HG02885 (cell line): ENCODE measurements at regions not wholly inside any gene's neighbourhood (a gene's known extent, or its start where the extent isn't known, plus 50 kb on each side); places are given as distances from the start of the nearest gene placed in this dataset.
A peak's percentile ranks its signal among the peaks of the same experiment; 100 is the strongest.

ENCODE experiments used
- ATAC-seq: cut with Tn5 transposase; IDR thresholded peaks from one replicate; pipeline ENCODE4 v1.9.1; 2021; ENCODE audit warnings: mild to moderate bottlenecking; ENCODE audit not compliant: unreplicated experiment, poor library complexity

DNA sequence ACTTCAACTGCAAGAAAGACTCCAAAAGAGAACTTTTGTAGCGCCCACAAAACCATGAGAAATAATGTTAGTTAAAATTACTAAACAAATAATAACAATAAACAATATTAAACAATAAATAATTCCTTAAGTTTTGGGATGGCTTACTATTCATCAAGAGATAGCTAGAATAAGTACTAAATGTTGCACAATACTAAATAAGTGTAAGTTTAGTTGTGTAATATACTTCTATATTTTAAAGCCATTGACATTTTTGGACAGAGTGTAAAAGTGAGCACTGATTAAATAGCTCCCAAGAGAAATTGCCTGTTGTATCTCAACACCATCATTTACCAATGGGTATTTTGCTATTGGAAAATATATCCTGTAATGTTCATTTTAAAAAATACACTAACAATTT lies 166.7 kb downstream of the ALG10 start:
- no peak for ATAC-seq

DNA sequence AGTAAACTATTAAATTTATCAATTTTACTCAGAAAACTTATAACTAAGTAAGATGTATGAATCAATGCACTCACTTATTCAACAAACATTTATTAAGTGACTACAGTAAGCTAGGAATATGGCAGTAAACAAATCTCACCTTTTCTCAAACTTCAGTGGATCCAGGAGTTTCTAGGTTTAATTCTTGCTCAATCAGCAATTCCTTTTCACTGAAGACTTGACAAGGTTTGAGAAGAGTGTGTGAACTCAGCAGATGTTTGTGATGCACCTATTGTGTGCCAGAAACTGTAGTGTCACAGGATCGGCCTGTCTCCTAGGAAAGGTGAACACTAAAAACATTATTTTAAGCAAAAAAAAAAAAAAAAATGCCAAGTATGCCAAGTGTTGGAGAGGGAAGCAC lies 167.8 kb downstream of the ALG10 start:
- ATAC-seq = no peak

- ATAC-seq = no peak
Measured at GRCh38 chr12:34198924-34199323, 176.6 kb downstream of the ALG10 start.

GRCh38 chr12:34203866-34204620 lies 181.7 kb downstream of the ALG10 start:
- no peak for ATAC-seq

DNA sequence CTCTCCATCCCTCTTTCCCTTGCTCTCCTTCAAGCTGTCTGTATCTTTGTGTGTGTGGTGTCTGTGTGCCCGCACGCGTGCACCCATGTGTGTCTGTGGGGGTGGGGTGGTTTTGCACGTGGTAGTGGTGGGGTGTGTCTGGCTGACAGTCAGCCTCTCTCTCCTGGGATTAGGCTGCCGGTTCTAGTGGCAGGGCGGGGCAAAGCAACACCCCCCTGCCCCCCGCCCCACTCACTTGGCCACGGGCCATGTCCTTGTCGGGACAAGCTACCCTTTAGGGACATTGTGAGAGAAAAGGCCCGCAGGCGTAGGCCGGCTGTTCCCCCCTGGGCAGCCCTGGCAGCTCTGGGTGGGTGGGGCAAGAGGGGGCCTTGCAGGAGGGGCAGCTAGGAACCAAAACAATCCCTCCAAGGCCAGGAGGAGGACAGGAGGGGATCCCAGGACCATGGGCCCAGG lies 182.6 kb downstream of the ALG10 start:
- no peak for ATAC-seq

DNA sequence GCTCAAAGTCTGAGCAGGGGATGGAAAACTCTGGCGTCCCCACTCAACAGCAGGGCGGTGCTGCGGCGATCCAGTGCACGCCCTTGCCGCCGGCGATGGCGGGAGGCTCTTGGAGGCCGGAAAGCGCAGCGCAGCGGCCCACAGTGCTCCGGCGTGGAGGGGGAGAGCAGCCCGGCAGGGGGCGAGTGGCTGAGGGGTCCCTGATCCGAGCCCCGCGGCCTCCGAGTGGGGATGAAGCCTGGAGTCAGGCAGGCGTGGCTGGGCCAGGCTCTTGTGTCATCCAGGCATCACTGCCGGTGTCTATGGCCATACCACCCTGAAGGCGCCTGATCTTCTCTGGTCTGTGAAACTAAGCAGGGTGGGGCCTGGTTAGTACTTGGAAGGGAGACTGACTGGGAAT lies 183.1 kb downstream of the ALG10 start:
- no peak for ATAC-seq

- ATAC-seq = no peak
Measured at GRCh38 chr12:34206061-34206785, 183.9 kb downstream of the ALG10 start.

DNA sequence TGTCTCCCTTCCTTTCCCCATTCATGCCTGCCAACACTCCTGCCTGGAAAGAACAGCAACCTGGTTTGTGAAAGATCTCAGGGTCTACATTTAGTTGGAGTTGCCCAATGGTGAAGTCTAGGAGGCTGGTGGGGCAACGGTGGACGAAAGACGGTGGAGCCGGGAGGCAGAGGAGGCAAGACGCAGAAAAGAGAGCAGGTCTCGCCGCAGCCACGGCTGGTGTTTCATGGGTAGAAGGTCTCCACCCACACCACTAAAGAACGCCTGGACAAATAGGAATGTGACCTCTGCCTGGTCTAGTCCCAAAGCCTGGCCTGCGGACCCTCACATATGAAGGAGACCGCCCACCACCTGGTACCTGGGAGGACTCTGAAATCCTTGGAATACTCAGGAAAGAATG lies 185.6 kb downstream of the ALG10 start:
- ATAC-seq = no peak

DNA sequence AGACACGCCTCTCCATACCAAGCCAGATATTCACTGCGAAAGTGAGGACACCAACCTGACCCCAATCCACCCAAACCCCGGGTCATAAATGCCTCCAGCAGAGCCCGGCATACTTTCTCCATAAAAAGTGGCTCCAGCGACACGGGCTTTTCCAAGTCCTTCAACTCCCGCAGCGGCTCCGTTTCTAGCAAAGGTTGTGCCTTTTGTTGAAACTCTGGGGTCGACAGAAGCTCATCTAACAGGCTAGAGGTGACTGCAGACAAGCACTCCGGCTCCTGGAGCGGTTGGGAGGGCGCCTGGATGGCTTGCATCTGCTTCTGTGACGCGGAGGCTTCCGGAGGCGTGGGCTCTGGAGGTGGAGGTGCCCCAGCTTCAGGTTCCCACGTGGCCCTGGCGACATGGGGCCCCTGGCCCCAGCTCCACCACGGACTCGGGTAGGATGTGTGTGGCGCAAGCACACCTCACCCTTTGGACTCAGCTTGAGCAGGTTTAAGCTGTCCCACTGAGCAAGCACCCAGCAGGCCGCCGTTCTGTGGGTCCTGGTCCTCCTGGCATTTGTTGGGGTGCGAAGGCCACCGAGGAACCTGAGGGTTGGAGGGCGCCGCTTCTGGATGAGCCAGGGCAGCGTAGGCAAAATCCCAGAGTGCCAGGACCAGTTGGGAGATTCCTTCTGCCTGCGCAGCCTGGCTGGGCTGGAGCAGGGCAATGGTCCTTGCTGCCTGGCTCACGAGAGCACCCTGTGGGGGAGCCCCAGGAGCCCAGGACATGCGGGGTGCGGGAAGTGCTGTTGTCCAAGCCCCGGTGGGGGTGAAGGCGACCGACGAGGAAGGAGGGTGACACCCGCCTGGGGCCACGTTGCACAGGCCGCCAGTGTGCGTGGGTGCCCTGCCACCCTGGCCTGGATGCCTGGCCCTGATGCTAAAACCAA lies 186.3 kb downstream of the ALG10 start:
- ATAC-seq = no peak

- ATAC-seq = no peak
Measured at GRCh38 chr12:34209259-34209835, 187.1 kb downstream of the ALG10 start.

- no peak for ATAC-seq
Measured at GRCh38 chr12:34210183-34210582, 187.9 kb downstream of the ALG10 start.

DNA sequence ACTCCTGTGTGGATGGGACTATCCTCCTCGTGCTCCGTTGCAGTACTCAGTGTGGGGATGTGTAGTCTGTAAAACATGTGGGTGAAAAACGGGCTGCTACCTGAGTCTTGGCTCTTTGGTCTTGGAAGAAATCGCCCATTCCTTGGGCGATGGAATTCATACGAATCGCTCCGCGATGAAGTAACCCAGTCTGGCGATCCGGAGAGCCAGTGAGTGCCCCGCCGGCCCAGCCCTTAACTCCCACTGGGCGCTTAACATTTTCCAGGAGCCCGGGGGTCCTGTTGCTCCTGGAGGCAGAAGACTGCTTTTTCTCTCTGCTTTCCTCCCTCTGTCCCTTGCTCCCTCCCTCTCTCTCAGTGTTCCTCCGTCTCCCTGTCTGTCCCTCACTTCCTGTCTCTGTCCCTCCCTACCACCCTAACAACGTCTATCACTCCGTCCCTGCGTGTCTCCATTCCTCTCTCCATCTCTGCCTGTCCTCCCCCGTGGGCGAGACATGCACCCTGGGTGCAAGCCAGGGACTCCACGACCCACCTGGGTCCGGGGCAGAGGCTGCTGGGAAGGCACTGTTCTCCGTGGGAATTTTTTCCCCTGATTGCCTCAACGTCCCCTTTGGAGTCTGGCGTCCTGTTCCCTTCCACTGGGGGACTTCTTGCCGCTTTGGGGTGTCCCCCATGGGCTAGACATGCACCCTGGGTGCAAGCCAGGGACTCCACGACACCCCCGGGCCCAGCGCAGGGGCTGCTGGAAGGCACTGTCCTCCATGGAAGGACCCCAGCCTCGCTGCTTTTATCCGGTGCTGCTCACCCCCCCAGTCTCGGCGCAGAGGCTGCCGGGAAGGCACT lies 188.6 kb downstream of the ALG10 start:
- ATAC-seq = no peak

- ATAC-seq = no peak
Measured at GRCh38 chr12:34212651-34213050, 190.4 kb downstream of the ALG10 start.

DNA sequence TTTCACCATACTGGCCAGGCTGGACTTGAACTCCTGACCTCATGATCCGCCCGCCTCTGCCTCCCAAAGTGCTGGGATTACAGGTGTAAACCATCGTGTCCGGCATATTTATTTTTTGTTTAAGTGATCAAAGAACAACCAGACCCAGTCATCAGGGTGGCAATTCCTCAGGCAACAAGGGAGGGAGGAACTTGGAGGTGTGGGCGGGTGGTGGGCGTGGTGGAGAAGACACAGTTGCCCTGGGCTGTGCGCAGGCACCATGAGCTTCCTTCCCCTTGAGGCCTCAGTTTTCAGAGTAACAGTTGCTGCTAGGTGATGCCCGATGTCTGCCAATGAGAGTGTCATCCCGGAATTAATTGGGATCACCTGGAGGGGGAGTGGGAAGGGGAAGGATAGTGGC lies 191.7 kb downstream of the ALG10 start:
- ATAC-seq = no peak

- no peak for ATAC-seq
Measured at GRCh38 chr12:34215213-34215892, 193.1 kb downstream of the ALG10 start.

- no peak for ATAC-seq
Measured at GRCh38 chr12:34215893-34216285, 193.6 kb downstream of the ALG10 start.

DNA sequence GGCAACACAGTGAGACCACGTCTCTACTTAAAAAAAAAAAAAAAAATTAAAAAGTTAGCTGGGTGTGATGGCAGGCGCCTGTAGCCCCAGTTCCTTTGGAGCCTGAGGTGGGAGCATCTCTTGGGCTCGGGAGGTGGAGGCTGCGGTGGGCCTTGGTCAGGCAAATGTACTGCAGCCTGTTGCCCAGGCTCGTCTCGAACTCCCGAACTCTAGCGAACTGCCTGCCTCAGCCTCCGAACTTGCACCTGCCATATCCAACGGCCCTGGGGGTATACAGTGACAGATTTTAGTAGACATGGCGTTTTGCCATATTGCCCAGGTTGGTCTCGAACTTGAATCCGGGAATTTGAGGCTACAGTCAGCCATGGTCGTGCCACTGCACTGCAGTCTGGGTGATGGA lies 195.4 kb downstream of the ALG10 start:
- no peak for ATAC-seq

DNA sequence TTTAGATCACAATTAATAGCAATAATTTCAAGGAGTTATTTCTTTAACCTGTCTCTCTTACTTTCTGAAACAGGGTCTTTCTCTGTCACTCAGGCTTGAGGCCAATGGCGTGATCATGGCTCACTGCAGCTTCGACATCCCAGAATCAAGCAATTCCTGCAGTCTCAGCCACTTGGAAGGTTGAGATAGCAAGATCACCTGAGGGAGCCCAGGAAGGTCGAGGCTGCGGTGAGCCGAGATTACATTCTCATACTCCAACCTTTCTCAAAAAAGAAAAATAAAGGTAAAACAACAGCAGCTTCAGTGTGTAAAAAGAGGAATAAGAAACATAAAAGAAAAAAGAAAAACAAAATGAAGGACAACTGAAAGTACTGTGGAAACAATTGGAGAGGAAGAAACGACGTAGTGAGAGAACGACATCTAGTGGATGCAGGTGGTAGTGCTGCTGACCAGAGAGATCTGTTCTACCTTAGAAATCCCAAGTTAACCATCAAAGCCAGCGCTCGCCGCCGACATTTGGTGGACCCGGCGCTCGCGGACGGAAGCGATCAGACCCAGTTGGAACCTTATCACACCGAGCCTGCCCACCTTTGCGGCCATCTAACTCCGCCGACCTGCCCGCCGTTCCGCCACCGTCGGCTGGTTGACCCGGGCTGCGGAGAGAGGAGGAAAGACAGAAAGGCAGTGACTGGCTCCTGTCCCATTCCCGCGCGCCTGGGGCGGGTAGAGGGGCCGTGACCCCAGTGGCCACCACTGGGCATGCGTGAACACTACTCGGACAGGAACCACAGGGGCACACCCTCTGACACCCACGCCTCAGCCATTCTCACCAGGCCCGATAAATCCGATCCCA lies 196.1 kb downstream of the ALG10 start:
- peak; percentile 95 for ATAC-seq
